ENCODE measurements at regions not wholly inside any gene's neighbourhood (a gene's known extent, or its start where the extent isn't known, plus 50 kb on each side); places are given as distances from the start of the nearest gene placed in this dataset.

- H3K4me3 ChIP-seq, result peak overlapping the region; percentile 60 to 76
- H3K4me1 ChIP-seq, result peaks cover 0 to 18% (median 6%) of the 10 kb centered on the region in 4 donors
- no peaks in the 10 kb centered on the region for H3K36me3 ChIP-seq
- no peak for TF ChIP-seq CTCF (IDR thresholded peaks at IDR 0.05)
- no peaks in the 10 kb centered on the region for H3K27me3 ChIP-seq
- no peaks in the 10 kb centered on the region for H3K9me3 ChIP-seq
- intact Hi-C loops (cut with DNase I; ENCODE audit: low total_unique reads), result loop anchor here (2.0 kb wide), 1 partner anchor 98 kb away; the partner anchor contains the start of gene INSIG2
- no peak for DNase-seq
- peak overlapping the region; percentile 86 to 88 for H3K27ac ChIP-seq
Measured at GRCh38 chr2:118186858-118187254, 98.6 kb downstream of the INSIG2 start.

- Histone ChIP-seq H3K27me3 (no peaks in the 10 kb centered on the region), H3K27ac (peak overlapping the region; percentile 86 to 88), H3K4me1 (peaks cover 0 to 18% (median 6%) of the 10 kb centered on the region in 4 donors), H3K36me3 (no peaks in the 10 kb centered on the region), H3K9me3 (no peaks in the 10 kb centered on the region), H3K4me3 (peak overlapping the region; percentile 60 to 76)
- peak; percentile 90 to 95 for DNase-seq
- TF ChIP-seq CTCF (IDR thresholded peaks at IDR 0.05), result peak; percentile 10 to 13
- intact Hi-C loops (cut with DNase I; ENCODE audit: low total_unique reads), result loop anchor here (2.0 kb wide), 1 partner anchor 97 kb away; the partner anchor contains the start of gene INSIG2
Measured at GRCh38 chr2:118186110-118186857, 98.0 kb downstream of the INSIG2 start.

GRCh38 chr2:118185210-118186109 lies 97.2 kb downstream of the INSIG2 start:
- peak; percentile 65 to 77 for DNase-seq
- no peaks in the 10 kb centered on the region for H3K27me3 ChIP-seq
- H3K4me3 ChIP-seq, result peak overlapping the region; percentile 60 to 76
- TF ChIP-seq CTCF (IDR thresholded peaks at IDR 0.05), result no peak
- intact Hi-C loops (cut with DNase I; ENCODE audit: low total_unique reads), result loop anchor here (2.0 kb wide), 1 partner anchor 97 kb away; the partner anchor contains the start of gene INSIG2
- H3K27ac ChIP-seq, result peak overlapping the region; percentile 86 to 88
- H3K9me3 ChIP-seq, result no peaks in the 10 kb centered on the region
- H3K36me3 ChIP-seq, result no peaks in the 10 kb centered on the region
- H3K4me1 ChIP-seq, result peaks cover 0 to 18% (median 6%) of the 10 kb centered on the region in 4 donors

GRCh38 chr2:118183381-118183780 lies 95.1 kb downstream of the INSIG2 start:
- H3K4me1 ChIP-seq, result peaks cover 0 to 13% (median 2%) of the 10 kb centered on the region in 4 donors
- no peak overlapping the region for H3K4me3 ChIP-seq
- no peak for DNase-seq
- no peak for TF ChIP-seq CTCF (IDR thresholded peaks at IDR 0.05)
- intact Hi-C loops (cut with DNase I; ENCODE audit: low total_unique reads), result no loop called here
- no peaks in the 10 kb centered on the region for H3K27me3 ChIP-seq
- H3K36me3 ChIP-seq, result no peaks in the 10 kb centered on the region
- H3K9me3 ChIP-seq, result no peaks in the 10 kb centered on the region
- H3K27ac ChIP-seq, result no peak overlapping the region

GRCh38 chr2:118179445-118179844 lies 91.2 kb downstream of the INSIG2 start:
- H3K27ac ChIP-seq, result no peak overlapping the region
- no peak for TF ChIP-seq CTCF (IDR thresholded peaks at IDR 0.05)
- intact Hi-C loops (cut with DNase I; ENCODE audit: low total_unique reads), result no loop called here
- H3K27me3 ChIP-seq, result peaks cover 0 to 2% of the 10 kb centered on the region in 2 donors
- no peaks in the 10 kb centered on the region for H3K9me3 ChIP-seq
- no peak for DNase-seq
- H3K36me3 ChIP-seq, result no peaks in the 10 kb centered on the region
- H3K4me3 ChIP-seq, result no peak overlapping the region
- H3K4me1 ChIP-seq, result no peaks in the 10 kb centered on the region

All from tibial artery (tissue), 4 donors.